Superior temporal gyrus (tissue), 1 donor: ENCODE measurements at regions not wholly inside any gene's neighbourhood (a gene's known extent, or its start where the extent isn't known, plus 50 kb on each side); places are given as distances from the start of the nearest gene placed in this dataset.
"Not testable (repeated sequence)": the region's sequence is repeated elsewhere in the genome, so short reads cannot be mapped to it uniquely, and the experiment has no call there.

ENCODE experiments used
- DNase-seq: peaks from one replicate; pipeline ENCODE4 v3.0.0-alpha.2; 2016; ENCODE audit errors: extremely low spot score

DNA sequence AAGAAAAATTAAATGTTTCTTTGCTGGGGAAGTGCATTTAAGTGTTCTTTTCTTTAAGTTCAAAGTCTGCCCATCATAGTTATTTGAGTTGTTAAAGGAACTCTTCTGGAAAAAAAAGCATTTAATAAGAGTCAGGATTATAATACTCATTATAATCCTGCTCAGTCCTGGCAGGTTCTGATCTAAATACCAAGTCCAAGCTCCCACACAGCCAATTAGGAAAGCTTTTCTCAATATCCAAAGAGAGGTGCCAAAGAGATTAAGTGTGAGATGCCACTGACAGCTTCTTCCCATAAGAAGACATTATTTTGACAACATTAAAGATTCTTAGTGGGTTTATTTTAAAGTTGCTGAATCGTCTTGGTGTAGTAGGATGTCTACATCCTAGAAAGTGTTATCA lies 235.2 kb upstream of the DAB2 start:
- DNase-seq: no peak

DNA sequence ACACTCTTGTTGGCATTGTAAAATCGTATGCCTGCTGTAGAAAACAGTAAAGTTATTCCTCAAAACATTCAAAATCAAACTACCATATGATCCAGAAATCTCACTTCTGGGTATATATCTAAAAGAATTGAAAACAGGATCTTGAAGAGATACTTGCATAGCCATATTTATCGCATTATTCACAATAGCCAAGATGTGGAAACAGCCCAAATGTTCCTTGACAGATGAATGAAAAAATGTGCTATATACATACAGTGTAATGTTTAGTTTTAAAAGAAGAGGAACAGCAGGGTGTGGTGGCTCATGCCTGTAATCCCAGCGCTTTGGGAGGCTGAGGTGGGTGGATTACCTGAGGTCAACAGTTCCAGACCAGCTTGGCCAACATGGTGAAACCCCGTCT lies 234.1 kb upstream of the DAB2 start:
- DNase-seq: no peak

DNA sequence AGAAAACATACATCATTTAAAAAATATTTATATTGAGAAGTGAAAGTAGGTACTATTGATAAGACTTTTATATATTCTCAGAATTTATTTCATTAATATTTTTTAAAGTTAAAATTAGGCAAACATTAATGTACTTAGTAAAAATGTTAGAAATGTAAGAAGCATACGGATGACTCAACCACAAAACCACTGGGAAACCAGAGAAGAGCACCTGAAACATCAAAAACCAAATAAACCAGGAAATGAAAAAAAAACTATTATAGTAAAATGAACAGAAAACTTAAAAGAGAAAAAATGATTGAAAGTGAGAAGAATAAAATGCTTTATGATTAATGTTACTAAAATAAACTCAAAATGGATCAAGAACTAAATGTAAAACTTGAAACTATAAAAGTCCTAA lies 233.2 kb upstream of the DAB2 start:
- DNase-seq: no peak

DNA sequence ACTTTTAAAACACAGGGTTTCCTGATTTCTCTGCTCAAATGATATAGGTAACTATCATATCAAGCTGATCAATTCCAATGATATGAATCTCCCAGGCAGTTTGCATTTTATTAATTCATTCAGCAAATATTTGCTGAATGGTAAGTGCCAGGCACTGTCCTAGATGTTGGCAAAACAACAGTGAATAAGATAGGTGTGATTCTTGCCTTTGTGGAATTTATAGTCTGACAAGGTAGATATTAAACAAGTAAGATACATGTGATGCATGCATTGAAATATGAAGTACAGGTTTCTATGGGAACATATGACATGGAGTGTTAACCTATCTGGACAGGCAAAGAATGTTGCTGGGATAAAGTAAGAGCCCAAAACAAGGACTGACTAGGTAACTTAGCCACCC lies 231.8 kb upstream of the DAB2 start:
- no peak for DNase-seq

DNA sequence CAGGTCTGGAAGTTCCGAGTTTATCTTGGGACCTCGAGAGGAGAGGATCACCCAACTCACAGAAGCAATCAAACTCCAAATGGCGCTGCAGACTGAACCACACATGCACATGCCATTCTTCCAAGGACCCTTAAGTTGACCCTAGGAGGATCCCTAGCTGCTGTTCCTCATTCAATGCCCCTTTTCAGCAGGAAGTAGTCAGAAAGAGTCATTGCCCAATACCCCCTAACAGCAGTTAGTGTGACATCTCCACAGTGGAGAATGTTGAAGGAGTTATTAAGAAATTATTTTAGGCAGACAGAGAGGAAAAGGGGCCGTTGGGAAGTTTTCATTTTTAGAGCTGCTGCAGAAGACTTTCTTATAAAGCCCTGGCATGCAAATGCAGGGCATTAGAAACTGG lies 229.9 kb upstream of the DAB2 start:
- no peak for DNase-seq

DNA sequence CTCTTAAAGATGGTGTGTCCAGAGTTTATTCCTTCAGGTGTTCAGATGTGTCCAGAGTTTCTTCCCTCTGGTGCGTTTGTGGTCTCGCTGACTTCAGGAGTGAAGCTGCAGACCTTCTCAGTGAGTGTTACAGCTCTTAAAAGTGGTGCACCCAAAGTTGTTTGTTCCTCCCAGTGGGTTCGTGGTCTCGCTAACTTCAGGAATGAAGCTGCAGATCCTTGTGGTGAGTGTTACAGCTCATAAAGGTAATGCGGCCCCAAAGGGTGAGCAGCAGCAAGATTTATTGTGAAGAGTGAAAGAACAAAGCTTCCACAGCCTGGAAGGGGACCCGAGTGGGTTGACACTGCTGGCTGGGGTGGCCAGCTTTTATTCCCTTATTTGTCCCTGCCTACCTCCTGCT lies 227.7 kb upstream of the DAB2 start:
- not testable (repeated sequence) for DNase-seq

DNA sequence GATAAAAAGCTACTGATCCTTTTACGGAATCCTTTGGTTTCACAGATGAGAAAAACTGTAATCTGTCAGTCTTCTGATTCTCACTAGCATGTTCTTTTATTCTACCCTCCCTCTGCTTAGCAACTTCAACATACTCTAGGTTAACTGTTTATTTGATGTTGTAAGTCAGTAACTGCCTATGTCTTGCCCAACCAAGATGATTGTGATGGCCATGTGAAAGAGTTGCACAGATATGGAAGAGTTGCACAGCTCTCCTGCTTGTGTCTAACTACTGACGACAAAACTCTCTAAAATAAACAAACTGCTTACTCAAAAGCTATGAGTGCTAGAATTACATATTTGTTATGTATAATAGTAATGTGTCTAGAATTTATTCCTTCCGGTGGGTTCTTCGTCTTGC lies 227.3 kb upstream of the DAB2 start:
- DNase-seq: no peak

DNA sequence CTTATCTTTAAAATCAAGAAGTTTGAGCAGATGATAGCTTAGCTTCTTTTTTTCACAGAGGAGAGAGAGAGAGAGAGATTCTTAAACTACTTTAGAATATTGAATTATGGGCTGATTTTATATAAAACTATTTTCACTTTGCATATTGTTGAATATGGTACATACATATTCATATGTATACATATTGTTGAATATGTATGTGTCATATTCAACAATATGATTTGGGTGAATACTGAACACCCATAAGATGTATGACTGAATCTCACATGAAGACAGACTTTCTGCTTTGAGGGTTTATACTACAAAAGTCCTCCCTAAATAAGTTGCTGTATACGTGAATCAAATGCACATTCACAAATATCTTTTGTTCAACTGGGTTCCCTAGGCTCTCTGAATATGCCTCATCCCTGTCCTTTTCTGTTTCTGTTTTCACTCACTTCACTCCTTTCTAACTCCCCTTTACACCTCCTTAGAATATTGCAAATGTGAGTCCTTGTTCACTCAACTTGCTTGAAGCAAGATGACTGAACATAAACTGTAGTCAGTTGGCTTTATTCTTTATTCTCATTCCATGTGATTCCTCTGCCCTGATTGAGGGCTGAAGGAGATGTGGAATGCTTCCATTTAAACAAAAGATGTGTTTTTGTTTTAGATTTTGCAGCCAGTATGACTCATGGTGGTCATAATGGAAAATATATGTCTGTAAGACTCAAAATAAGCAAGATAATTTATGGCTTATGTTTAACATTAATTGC lies 225.4 kb upstream of the DAB2 start:
- no peak for DNase-seq

DNA sequence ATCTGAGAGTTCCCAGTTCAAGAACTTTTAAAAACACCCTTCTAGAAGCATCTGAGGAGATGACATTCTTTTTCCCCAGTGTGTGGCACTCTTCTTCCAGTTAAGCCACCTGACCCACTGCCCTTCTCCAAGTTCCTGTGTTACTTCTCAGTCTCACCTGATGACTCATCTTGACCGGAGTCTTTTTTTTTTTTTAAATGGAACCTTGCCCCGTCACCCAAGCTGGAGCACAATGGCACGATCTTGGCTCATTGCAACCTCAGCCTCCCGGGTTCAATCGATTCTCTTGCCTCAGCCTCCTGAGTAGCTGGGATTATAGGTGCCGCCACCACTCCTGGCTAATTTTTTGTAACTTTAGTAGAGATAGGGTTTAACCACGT lies 224.1 kb upstream of the DAB2 start:
- no peak for DNase-seq

DNA sequence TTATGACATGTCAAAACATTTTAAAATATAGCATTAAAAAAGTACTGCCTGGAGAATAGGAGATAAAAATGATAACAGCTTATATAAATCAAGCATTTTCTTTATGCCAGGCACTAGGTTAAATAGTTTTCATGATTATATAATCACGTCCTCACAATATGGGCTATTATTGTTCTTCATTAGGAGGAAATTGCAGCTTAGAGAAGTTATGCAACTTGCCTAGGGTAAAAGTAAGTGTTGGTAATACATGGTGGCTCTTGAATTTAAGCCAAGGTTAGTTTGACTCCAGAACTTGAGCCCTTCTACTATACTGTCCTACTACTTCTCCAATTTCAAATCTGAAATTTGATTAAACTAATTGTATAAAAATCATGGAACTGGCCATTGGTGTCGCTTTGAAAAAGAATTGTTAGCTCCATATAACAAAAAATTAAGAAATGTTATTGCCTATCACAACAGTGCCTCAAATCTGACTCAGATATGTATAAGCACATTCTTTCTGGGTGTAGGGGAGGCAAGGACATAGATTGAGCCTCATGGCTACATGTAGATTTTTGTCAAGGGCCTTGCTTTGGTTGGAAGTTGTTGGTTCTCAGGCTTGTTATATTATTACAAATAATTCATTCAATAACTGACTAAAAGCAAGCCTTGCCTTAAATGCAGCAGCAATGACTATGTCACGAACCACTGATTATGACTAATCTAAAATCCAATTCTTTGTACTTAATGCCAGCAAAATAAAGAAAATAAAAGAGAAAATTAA lies 223.5 kb upstream of the DAB2 start:
- no peak for DNase-seq

DNA sequence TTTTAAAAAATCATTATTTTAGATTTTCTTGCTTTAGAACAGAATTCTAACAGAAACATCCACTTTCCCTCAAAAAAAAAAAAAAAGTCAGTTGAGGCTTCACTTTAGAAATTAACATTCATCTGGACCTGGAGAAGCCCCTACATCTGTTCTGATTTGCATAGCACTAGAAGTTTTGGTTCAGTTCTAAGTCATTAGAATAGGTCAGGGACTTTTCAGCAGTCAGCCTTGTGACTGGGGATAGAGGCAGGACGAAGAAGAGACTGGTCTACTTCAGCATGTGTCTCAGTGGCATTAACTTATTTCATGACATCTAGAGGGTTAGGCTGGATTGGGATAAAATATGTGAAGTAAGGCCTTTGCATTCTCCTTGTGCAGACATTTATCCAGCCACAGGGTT lies 215.8 kb upstream of the DAB2 start:
- no peak for DNase-seq

DNA sequence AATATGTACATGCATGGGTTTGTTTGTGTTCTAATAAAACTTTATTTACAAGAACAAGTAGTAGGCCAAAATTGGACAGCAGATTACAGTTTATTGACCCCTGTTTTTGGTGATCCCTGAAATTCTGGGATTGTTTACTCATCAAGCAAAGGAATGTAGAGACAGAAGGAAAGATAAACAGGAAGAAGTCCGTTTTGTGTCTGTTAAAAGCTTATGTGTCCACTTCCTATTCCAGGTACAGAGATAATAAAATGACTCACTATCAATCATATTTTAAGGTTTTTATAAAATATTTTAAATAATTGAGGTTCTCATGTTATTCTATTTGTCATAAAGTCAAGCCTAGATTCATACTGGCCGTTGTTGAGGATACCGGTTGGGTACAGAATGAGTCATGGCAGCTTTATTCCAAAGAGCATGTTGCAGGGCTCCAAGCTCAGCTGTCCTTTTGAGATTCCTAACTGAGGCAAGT lies 214.9 kb upstream of the DAB2 start:
- DNase-seq: no peak

DNA sequence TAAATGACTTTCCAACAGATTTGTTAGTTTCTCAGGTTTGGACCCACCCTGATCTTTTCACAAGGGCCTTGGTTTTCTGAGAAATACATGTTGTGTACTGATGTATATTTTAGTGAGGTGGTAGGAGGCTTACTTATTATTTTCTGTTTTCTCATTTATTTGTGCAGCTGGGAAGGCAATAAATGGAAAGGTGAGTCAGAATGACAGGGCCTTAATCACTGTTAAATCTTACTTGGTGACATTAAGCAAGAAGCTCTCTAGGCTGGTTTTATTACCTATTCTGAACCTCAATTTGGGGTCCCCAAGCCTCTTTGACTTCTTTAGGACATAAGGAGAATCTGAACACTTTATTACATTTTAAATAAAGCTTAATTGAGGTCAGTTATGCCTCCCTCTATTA lies 214.0 kb upstream of the DAB2 start:
- no peak for DNase-seq

DNA sequence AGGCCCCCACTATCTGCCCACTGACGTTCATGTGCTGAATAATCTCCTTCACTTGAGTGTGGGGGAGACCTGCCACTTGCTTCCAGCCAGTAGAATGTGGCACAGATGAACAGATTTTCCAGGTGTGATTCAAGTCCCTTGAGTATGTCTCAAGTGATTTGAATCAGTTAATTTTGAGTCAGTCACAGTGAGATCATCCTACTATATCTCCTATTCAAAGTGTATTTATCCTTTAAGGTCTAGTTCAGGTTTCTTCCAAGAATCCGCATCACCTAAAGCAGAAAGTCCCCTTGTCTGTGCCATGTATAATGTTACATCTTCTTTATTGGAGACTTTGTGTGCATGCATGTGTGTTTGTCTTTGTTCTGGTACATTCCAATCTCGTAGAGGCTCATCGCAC lies 208.3 kb upstream of the DAB2 start:
- DNase-seq: no peak

DNA sequence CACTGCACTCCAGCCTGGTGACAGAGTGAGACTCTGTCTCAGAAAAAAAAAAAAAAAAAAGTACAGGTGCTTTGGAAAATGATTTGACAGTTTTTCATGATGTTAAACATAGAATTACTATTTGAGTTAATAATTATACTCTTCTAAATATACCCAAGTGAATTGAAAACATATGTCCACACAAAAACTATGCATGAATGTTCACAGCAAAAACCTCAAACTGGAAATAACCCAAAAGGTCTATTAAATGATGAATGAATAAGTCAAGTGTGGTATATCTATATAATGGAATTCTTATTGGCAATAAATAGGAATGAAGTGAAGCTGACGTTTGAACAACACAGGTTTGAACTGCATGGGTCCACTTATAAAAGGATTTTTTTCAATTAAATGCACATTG lies 207.2 kb upstream of the DAB2 start:
- no peak for DNase-seq

DNA sequence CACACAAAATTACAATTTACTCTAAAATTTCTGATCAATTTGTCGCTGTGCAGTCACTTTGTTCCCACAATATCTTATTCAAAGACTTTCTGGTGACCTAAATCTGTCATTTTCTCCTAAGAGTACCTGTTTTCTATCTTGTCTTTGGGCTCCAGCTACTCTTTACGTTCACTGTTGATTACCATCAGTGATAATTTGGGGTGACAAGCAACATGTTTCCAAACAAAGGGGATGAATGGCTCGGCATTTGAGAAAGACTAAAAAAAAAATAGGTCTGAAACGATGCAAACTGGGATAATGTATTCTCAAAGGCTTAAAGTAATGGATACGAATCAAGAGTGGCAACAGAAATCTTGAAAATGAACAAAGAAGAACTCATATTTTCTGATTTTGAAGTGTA lies 205.2 kb upstream of the DAB2 start:
- no peak for DNase-seq

DNA sequence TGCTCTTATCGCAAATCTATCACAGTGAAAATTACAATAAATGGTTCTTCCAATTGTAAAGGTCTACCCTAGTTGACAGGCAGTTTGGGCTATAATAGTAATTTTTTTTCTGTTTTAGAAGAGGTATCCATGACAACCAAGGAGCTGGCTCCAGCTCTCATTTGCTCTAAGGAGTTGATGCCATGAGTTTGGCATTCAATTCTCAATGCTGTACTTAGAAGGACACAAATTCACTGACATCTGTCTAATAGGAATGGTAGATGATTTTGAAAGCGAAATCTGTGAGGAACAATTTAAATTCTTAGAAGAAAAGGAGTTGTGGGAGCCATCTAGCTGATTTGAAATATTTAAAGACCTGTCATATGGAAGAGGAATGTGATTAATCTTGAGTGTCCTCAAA lies 203.6 kb upstream of the DAB2 start:
- DNase-seq: no peak

DNA sequence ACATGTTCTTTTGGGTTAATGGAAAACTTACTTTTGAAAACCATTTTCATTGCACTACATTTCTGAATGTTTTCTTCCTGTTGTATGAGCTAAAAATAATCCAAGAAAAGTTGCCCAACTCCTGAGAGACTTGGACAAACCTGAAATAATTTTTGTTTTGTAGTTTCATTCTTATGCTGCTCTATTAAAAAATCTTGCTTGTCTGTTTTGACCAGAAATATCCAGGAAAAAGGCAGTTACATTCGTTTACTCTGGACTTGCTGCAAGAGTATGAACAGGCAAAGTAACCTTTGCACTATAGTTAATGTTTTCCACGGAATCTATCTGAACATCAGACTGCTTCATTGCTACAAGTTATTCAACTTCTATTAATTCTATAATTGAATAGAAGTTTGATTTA lies 200.1 kb upstream of the DAB2 start:
- DNase-seq: no peak

DNA sequence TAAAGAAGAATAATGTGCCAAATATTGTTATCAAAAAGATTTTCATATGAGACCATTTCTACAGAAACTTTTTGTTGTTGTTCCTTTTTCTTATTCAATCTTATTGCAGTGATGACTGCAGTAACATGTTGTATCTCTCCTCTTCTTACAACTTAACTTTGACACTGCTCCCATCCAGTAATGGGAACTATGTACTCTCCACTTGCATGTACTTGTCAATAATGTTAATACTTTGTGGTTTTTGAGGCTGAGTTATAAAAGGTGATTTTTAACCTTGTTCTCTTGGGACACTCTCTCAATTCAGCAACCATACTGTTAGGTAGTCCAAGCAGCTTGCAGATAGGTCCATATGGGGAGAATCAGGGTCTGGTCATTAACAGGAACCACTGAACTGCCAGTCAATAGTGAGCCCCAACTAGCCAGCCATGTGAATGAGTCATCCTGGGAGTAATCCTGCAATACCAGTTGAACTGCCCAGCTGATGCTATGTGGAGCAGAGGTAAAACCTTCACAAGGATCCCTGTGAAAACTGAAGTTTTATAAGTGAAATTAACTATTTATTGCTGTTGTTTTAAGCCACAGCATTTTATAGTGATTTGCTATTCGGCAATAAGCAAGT lies 199.6 kb upstream of the DAB2 start:
- DNase-seq: no peak

DNA sequence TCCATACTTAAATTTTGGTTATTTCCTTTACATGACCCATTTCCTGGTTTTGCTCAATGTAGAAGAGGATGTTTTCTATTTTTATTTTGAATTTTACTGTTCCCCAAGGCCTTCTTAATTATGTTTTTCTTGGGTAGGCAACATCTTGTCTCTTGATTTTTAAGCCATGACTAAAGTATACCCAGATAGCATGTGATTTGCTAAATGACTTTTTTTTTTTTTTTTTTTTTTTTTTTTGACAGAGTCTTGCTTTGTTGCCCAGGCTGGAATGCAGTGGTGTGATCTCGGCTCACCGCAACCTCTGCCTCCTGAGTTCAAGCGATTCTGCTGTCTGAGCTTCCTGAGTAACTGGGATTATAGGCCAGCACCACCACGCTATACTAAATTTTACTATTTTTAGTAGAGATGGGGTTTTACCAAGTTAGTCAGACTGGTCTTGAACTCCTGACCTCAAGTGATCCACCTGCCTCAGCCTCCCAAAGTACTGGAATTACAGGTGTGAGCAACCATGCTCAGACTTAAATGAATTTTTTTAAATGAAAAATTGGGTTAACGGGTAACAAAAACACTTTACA lies 198.6 kb upstream of the DAB2 start:
- DNase-seq: no peak

DNA sequence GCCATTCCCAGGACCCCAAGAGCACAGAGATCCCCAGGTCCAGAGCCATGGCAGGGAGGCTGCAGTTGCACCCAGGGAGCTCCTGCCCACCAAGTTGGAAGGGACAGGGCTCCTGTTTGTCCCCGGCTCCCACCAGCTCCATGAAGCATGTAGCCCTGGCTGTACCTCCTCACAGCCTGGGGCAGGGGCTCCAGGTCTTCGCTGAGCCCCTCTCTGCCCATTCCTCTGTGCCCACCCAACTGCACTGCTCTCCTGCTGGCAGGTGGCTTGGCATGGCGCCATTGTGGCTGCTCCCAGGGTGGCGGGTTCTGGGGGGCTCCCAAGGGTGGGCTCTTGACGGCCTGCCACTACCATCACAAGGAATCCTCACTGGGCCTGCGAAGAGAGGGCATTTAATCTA lies 197.5 kb upstream of the DAB2 start:
- no peak for DNase-seq

DNA sequence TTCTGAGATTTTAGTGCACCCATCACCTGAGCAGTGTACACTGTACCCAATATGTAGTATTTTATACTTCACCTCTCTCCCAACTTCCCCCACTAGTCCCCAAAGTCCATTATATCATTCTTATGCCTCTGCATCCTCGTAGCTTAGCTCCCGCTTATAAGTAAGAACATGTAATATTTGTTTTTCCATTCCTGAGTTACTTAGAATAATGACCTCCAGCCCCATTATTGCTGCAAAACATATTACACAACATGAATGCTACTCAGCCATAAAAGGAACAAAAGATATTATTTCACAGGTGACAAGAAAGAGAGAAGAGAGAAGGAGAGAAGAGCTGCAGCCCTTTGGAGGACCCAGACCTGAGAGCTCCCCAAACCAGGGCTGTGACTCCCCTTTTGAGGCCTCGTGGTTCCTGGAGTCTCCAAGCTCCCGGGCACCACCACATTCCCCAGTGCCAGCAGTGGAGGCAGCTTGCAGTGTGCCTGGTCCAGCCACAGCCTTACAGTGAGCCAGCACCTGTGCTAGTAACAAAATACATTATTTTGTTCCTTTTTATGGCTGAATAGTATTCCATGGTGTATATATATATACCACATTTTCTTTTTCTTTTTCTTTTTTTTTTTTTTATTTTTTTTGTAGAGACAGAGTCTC lies 194.5 kb upstream of the DAB2 start:
- DNase-seq: no peak
